GM18868 (cell line): ENCODE measurements at regions not wholly inside any gene's neighbourhood (a gene's known extent, or its start where the extent isn't known, plus 50 kb on each side); places are given as distances from the start of the nearest gene placed in this dataset.
"Not testable (repeated sequence)": the region's sequence is repeated elsewhere in the genome, so short reads cannot be mapped to it uniquely, and the experiment has no call there.

Experiments
- ATAC-seq: cut with Tn5 transposase; IDR thresholded peaks from one replicate; pipeline ENCODE4 v1.9.1; 2021; ENCODE audit warnings: mild to moderate bottlenecking, moderate library complexity; ENCODE audit not compliant: unreplicated experiment

GRCh38 chr5:21615195-21615765 lies 1237.9 kb downstream of the CDH12 start:
- no peak for ATAC-seq

GRCh38 chr5:21613971-21614488 lies 1239.1 kb downstream of the CDH12 start:
- no peak for ATAC-seq

GRCh38 chr5:21603796-21604195 lies 1249.3 kb downstream of the CDH12 start:
- ATAC-seq: no peak

- no peak for ATAC-seq
Measured at GRCh38 chr5:21594566-21594965, 1258.6 kb downstream of the CDH12 start.

- no peak for ATAC-seq
Measured at GRCh38 chr5:21593261-21593660, 1259.9 kb downstream of the CDH12 start.

DNA sequence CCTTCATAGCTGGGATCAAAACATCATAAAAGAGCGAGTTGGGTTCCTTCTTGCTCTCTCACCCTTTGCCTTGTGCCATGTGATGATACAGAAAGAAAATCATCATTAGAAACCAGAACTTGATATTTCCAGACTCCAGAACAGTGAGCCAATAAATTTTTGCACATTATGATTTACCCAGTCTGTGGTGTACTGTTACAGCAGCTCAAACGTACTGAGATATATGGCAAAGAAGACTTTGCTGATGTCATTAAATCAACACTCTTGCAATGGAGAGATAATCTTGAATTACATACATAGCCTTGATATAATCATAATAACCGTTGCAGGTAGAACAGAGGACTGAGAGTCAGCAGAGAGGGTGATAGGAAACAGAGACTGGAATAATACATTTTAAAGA lies 1271.6 kb downstream of the CDH12 start:
- ATAC-seq: no peak

DNA sequence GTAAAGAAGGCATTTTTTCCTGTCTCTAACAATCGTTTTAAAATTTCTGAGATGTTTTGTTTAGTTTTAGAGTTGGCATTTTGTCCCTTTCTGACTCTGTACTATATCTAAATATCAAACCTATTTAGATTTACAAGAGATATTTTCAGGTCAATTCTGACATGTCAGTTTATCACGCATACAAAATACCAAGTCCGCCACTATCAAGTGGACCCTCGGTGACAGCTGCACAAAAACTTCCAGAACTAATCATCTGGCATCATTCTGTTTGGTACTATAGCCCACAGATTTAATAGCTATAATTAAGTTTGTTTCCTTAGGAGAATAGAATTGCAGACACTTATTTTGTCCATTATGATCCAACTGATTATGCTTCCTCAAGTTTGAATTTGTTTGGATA lies 1278.2 kb downstream of the CDH12 start:
- ATAC-seq: no peak

- no peak for ATAC-seq
Measured at GRCh38 chr5:21574438-21574837, 1278.7 kb downstream of the CDH12 start.

DNA sequence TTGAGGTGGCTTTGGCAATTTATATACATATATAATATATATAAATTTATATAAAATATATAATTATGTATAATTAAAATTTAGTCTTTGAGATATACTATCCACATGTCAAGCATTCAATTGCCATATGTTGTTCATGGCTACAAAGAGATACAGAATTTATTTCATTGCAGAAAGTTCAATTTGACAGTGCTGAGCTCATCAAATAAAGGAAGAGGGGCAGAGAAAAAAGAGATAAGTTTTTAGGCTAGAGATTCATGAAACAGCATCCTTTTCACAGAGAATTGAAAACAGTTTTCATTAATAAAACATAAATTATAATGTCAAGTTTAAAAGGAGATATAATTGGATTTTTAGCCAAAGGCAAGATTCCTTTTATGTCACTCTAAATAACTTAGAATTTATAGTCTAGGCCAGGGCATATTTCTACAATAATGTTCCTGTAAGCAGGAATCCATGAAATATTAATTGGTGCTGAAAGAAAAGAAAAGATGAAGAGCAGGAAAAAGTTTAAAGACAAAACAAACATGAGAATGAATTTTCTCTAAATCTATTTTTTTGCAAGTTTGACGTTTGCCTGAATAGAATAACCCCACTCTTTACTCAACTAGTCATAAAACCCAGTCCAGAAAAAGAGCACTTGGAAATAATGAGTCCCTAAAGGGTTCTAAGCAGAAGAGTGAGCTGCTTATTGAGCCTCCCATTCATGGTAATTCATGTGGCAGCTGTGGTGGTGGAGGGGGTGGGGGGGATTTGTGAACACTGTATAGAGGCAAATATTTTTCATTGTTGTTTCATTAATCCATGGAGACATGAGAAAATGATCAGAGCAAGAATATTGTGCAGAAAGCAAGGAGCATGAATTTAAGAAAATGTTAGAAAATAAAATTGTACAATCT lies 1279.5 kb downstream of the CDH12 start:
- ATAC-seq: no peak

DNA sequence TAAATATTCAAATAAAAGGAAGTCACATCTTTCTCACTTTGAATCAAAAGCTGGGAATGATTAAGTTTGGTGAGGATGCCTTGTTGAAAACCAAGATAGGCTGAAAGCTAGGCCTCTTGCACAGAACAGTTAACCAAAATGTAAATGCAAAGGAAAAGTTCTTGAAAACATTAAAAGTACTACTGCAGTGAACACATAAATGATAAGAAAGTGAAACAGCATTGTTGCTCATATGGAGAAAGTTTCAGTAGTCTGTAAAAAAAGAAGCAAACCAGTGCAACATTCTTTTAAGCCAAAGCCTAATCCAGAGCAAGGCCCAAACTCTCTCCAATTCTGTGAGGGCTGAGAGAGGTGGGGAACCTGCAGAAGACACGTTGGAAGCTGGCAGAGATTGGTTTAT lies 1281.9 kb downstream of the CDH12 start:
- not testable (repeated sequence) for ATAC-seq

- ATAC-seq: peak; percentile 54
Measured at GRCh38 chr5:21559109-21559508, 1294.0 kb downstream of the CDH12 start.

- not testable (repeated sequence) for ATAC-seq
Measured at GRCh38 chr5:21552263-21552662, 1300.9 kb downstream of the CDH12 start.

- not testable (repeated sequence) for ATAC-seq
Measured at GRCh38 chr5:21550916-21551315, 1302.2 kb downstream of the CDH12 start.

- not testable (repeated sequence) for ATAC-seq
Measured at GRCh38 chr5:21547656-21548055, 1305.5 kb downstream of the CDH12 start.

GRCh38 chr5:21535114-21535513 lies 1318.0 kb downstream of the CDH12 start:
- ATAC-seq: not testable (repeated sequence)

GRCh38 chr5:21521157-21521556 lies 1332.0 kb downstream of the CDH12 start:
- ATAC-seq: not testable (repeated sequence)

DNA sequence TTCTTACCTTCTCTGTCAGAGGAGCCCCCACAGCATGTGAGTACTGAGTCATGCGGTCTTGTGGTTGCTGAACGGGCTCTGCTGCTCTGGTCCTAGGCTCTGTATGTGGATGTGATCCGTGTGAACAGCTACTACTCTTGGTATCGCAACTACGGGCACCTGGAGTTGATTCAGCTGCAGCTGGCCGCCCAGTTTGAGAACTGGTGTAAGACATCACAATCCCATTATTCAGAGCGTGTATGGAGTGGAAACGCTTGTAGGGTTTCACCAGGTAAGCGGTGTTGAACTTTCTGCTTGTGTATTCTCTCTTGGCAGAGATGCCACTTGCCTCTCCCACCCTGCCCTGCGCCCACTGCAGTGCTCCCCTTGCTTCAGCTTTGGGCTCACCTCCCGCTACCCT lies 1356.2 kb downstream of the CDH12 start:
- not testable (repeated sequence) for ATAC-seq

DNA sequence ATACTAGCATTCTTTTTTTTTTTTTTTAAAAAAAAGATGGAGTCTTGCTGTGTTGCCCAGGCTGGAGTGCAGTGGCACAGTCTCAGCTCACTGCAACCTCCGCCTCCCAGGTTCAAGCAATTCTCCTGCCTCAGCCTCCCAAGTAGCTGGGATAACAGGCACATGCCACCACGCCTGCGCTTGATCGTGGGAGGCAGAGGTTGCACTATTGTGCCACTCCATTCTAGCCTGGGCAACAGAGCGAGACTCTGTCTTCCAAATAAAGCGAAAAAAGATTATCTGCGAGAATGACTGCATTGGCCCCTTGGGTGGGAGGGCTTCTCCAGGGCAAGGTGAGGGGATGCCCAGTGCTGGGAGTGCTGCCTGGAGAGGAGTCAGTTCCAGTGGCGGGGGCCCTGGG lies 1357.1 kb downstream of the CDH12 start:
- not testable (repeated sequence) for ATAC-seq

GRCh38 chr5:21495235-21495634 lies 1357.9 kb downstream of the CDH12 start:
- not testable (repeated sequence) for ATAC-seq

DNA sequence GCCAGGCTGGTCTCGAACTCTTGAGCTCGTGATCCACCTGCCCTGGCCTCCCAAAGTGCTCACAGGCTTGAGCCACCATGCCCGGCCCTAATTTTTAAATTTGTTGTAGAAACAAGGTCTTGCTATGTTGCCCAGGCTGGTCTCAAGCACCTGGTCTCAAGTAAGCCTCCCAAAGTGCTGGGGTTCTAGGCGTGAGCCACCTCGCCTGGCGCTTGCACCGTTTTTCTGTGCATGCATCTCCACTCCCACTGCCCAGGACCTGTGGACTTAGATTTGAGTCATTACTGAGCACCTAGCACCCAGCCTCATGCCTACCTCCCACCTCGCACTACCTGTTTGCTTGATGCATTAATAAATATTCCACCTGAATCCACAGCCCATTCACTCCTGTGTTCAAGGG lies 1359.1 kb downstream of the CDH12 start:
- not testable (repeated sequence) for ATAC-seq

- ATAC-seq: not testable (repeated sequence)
Measured at GRCh38 chr5:21491182-21491581, 1362.0 kb downstream of the CDH12 start.

DNA sequence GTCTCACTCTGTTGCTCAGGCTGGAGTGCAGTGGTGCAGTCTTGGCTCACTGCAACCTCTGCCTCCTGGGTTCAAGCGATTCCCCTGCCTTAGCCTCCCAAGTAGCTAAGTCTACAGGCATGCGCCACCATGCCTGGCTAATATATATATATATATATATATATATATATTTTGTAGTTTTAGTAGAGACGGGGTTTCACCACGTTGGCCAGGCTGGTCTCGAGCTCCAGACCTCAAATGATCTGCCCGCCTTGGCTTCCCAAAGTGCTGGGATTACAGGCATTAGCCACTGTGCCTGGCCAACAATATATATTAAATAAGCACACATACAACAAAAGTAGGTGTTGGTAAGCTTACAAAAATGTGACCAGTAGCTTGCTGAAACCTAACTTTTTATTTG lies 1364.3 kb downstream of the CDH12 start:
- not testable (repeated sequence) for ATAC-seq
